ENCODE measurements at regions not wholly inside any gene's neighbourhood (a gene's known extent, or its start where the extent isn't known, plus 50 kb on each side); places are given as distances from the start of the nearest gene placed in this dataset.

DNA sequence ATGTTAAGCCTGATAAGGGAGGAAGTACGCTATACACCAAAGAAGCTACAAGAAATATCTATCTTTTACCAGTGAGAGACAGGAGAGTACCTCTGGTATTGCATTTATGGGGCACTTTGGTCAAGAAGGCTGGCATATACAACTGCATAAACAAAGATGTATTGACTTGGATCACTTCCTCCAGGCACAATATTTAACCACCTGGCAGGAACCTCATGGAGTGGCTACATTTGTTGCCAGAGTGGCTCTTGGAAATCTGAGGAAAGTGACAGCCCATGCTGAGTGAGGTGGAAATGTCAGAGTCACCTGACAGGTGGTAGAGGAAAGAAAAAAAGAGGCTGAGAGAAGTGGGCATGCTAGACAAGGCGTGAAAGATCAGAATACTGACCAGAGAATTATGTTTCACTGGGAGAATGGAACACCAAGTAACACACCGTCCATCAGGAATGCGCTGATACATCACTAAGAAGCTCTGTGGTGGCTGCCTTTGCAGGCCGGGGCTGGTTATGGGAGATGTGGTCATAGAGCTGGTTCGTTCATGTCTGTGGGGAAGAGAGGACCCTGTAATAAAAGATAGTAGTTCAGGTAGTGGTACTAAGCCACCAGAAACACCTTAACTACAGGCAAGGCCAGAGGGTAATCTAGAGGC lies 61.4 kb upstream of the UFL1 start (continued):
- no peak for TF ChIP-seq EZH2 (IDR thresholded peaks at IDR 0.05; ENCODE audit: low read depth, unreplicated experiment)
- TF ChIP-seq ZNF331 (CRISPR knock-in tag; IDR thresholded peaks at IDR 0.05; ENCODE audit: low read depth), result no peak
- TF ChIP-seq, protein P1, sequence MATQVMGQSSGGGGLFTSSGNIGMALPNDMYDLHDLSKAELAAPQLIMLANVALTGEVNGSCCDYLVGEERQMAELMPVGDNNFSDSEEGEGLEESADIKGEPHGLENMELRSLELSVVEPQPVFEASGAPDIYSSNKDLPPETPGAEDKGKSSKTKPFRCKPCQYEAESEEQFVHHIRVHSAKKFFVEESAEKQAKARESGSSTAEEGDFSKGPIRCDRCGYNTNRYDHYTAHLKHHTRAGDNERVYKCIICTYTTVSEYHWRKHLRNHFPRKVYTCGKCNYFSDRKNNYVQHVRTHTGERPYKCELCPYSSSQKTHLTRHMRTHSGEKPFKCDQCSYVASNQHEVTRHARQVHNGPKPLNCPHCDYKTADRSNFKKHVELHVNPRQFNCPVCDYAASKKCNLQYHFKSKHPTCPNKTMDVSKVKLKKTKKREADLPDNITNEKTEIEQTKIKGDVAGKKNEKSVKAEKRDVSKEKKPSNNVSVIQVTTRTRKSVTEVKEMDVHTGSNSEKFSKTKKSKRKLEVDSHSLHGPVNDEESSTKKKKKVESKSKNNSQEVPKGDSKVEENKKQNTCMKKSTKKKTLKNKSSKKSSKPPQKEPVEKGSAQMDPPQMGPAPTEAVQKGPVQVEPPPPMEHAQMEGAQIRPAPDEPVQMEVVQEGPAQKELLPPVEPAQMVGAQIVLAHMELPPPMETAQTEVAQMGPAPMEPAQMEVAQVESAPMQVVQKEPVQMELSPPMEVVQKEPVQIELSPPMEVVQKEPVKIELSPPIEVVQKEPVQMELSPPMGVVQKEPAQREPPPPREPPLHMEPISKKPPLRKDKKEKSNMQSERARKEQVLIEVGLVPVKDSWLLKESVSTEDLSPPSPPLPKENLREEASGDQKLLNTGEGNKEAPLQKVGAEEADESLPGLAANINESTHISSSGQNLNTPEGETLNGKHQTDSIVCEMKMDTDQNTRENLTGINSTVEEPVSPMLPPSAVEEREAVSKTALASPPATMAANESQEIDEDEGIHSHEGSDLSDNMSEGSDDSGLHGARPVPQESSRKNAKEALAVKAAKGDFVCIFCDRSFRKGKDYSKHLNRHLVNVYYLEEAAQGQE (IDR thresholded peaks at IDR 0.05; ENCODE audit: unreplicated experiment), result no peak
- TF ChIP-seq, protein P2, sequence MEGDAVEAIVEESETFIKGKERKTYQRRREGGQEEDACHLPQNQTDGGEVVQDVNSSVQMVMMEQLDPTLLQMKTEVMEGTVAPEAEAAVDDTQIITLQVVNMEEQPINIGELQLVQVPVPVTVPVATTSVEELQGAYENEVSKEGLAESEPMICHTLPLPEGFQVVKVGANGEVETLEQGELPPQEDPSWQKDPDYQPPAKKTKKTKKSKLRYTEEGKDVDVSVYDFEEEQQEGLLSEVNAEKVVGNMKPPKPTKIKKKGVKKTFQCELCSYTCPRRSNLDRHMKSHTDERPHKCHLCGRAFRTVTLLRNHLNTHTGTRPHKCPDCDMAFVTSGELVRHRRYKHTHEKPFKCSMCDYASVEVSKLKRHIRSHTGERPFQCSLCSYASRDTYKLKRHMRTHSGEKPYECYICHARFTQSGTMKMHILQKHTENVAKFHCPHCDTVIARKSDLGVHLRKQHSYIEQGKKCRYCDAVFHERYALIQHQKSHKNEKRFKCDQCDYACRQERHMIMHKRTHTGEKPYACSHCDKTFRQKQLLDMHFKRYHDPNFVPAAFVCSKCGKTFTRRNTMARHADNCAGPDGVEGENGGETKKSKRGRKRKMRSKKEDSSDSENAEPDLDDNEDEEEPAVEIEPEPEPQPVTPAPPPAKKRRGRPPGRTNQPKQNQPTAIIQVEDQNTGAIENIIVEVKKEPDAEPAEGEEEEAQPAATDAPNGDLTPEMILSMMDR (conservative IDR thresholded peaks at IDR 0.05; ENCODE audit: low read depth in 2 of 2), result no peak
- TF ChIP-seq NANOG (IDR thresholded peaks at IDR 0.05; ENCODE audit: borderline replicate concordance), result no peak
- TF ChIP-seq POLR2AphosphoS5 (IDR thresholded peaks at IDR 0.05; ENCODE audit: low read depth), result no peak
- TF ChIP-seq, protein P3, sequence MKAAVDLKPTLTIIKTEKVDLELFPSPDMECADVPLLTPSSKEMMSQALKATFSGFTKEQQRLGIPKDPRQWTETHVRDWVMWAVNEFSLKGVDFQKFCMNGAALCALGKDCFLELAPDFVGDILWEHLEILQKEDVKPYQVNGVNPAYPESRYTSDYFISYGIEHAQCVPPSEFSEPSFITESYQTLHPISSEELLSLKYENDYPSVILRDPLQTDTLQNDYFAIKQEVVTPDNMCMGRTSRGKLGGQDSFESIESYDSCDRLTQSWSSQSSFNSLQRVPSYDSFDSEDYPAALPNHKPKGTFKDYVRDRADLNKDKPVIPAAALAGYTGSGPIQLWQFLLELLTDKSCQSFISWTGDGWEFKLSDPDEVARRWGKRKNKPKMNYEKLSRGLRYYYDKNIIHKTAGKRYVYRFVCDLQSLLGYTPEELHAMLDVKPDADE (IDR thresholded peaks at IDR 0.05), result no peak

DNA sequence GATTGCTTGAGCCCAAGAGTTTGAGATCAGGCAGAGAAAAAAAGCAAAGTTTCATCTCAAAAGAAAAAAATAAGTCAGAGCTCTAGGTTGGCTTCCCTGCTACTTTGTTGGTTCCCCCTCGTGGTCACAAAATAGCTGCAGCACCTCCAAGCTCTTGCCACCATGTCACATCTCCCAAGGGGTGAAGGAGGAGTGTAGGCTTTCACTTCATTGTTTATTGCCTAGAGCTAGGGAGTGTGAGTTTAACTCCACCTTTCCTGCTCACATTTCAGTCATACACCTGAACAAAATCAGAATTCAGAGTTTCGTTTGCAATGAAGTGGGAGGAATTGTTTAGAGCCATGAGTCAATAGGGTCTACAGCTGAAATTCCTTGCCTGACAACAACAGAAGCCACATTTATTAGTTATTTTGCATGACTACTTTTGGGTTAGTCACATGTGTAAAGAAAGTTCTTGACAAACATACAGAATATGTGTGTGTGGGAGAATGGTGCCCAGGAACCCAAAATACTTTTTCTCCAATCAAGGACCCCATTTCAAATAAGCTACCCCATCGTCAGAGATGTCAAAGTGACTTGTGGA lies 56.2 kb upstream of the UFL1 start:
- Histone ChIP-seq H2AFZ (no peak overlapping the region), H3K9me2 (ENCODE audit: insufficient read depth) (no peaks in the 10 kb centered on the region), H4K20me1 (replicated peaks; ENCODE audit: insufficient read depth) (no peaks in the 10 kb centered on the region), H3F3A (replicated peaks; ENCODE audit: low read depth) (no peaks in the 10 kb centered on the region), H3K79me2 (replicated peaks; ENCODE audit: insufficient read depth) (no peaks in the 10 kb centered on the region), H3K4me2 (no peak overlapping the region), H3K27ac (ENCODE audit: low read depth) (no peak overlapping the region), H3K27me3 (ENCODE audit: insufficient read depth) (no peaks in the 10 kb centered on the region), H3K36me3 (ENCODE audit: insufficient read depth) (no peaks in the 10 kb centered on the region), H3K4me1 (ENCODE audit: insufficient read depth) (no peaks in the 10 kb centered on the region), H3K4me3 (no peak overlapping the region)
- no peak for ATAC-seq
- no peak overlapping the region for H3K27ac Mint-ChIP-seq
- no peak for DNase-seq (ENCODE audit: low spot score)
- no peaks in the 10 kb centered on the region for H3K4me1 Mint-ChIP-seq
- no peaks in the 10 kb centered on the region for H3K27me3 Mint-ChIP-seq (ENCODE audit: insufficient read depth, low read depth, poor library complexity)
- no peak overlapping the region for H3K4me3 Mint-ChIP-seq
- H3K9me3 Mint-ChIP-seq, result no peaks in the 10 kb centered on the region
- no peaks in the 10 kb centered on the region for H3K36me3 Mint-ChIP-seq (ENCODE audit: low read depth)
- TF ChIP-seq, protein P4, sequence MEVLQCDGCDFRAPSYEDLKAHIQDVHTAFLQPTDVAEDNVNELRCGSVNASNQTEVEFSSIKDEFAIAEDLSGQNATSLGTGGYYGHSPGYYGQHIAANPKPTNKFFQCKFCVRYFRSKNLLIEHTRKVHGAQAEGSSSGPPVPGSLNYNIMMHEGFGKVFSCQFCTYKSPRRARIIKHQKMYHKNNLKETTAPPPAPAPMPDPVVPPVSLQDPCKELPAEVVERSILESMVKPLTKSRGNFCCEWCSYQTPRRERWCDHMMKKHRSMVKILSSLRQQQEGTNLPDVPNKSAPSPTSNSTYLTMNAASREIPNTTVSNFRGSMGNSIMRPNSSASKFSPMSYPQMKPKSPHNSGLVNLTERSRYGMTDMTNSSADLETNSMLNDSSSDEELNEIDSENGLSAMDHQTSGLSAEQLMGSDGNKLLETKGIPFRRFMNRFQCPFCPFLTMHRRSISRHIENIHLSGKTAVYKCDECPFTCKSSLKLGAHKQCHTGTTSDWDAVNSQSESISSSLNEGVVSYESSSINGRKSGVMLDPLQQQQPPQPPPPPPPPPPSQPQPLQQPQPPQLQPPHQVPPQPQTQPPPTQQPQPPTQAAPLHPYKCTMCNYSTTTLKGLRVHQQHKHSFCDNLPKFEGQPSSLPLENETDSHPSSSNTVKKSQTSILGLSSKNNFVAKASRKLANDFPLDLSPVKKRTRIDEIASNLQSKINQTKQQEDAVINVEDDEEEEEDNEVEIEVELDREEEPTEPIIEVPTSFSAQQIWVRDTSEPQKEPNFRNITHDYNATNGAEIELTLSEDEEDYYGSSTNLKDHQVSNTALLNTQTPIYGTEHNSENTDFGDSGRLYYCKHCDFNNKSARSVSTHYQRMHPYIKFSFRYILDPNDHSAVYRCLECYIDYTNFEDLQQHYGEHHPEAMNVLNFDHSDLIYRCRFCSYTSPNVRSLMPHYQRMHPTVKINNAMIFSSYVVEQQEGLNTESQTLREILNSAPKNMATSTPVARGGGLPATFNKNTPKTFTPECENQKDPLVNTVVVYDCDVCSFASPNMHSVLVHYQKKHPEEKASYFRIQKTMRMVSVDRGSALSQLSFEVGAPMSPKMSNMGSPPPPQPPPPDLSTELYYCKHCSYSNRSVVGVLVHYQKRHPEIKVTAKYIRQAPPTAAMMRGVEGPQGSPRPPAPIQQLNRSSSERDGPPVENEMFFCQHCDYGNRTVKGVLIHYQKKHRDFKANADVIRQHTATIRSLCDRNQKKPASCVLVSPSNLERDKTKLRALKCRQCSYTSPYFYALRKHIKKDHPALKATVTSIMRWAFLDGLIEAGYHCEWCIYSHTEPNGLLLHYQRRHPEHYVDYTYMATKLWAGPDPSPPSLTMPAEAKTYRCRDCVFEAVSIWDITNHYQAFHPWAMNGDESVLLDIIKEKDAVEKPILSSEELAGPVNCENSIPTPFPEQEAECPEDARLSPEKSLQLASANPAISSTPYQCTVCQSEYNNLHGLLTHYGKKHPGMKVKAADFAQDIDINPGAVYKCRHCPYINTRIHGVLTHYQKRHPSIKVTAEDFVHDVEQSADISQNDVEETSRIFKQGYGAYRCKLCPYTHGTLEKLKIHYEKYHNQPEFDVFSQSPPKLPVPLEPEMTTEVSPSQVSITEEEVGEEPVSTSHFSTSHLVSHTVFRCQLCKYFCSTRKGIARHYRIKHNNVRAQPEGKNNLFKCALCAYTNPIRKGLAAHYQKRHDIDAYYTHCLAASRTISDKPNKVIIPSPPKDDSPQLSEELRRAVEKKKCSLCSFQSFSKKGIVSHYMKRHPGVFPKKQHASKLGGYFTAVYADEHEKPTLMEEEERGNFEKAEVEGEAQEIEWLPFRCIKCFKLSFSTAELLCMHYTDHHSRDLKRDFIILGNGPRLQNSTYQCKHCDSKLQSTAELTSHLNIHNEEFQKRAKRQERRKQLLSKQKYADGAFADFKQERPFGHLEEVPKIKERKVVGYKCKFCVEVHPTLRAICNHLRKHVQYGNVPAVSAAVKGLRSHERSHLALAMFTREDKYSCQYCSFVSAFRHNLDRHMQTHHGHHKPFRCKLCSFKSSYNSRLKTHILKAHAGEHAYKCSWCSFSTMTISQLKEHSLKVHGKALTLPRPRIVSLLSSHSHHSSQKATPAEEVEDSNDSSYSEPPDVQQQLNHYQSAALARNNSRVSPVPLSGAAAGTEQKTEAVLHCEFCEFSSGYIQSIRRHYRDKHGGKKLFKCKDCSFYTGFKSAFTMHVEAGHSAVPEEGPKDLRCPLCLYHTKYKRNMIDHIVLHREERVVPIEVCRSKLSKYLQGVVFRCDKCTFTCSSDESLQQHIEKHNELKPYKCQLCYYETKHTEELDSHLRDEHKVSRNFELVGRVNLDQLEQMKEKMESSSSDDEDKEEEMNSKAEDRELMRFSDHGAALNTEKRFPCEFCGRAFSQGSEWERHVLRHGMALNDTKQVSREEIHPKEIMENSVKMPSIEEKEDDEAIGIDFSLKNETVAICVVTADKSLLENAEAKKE (CRISPR knock-in tag; IDR thresholded peaks at IDR 0.05), result no peak
- no peak for TF ChIP-seq EZH2phosphoT487 (IDR thresholded peaks at IDR 0.05; ENCODE audit: unreplicated experiment)
- no peak for TF ChIP-seq STAT1 (IDR thresholded peaks at IDR 0.05; ENCODE audit: unreplicated experiment)
- no peak for TF ChIP-seq ZNF331 (CRISPR knock-in tag; IDR thresholded peaks at IDR 0.05; ENCODE audit: low read depth)

Data from GM23338 (cell line).